ENCODE measurements at regions not wholly inside any gene's neighbourhood (a gene's known extent, or its start where the extent isn't known, plus 50 kb on each side); places are given as distances from the start of the nearest gene placed in this dataset.
"Not testable (repeated sequence)": the region's sequence is repeated elsewhere in the genome, so short reads cannot be mapped to it uniquely, and the experiment has no call there.

GRCh38 chr11:116680349-116681125, 92.2 kb downstream of the BUD13 start:
- Histone ChIP-seq H3K27ac (ENCODE audit: low read length) (no peak overlapping the region), H3K27me3 (ENCODE audit: control insufficient read depth, insufficient read depth, low read length) (peaks cover 15% of the 10 kb centered on the region; the same call in 1 of the 2 replicates), H3K36me3 (ENCODE audit: control insufficient read depth, insufficient read depth, low read length) (no peaks in the 10 kb centered on the region), H3K9me3 (ENCODE audit: control insufficient read depth, insufficient read depth, low read depth, low read length) (no peaks in the 10 kb centered on the region), H3K4me1 (ENCODE audit: control insufficient read depth, insufficient read depth, low read length) (no peaks in the 10 kb centered on the region), H3K4me3 (ENCODE audit: low read depth in 2 of 2, low read length in 2 of 2) (no peak overlapping the region)
- intact Hi-C loops (cut with micrococcal nuclease; ENCODE audit: unreplicated experiment) (no loop called here), in situ Hi-C loops (cut with HindIII; ENCODE audit: low pct_unique_long_range_greater_than_20kb, low sequenced_read_pairs) (no loop called here)
- ChIA-PET POLR2A (no interaction called here), CTCF (no interaction called here)
- DNase-seq (ENCODE audit: low read depth, low spot score) (no peak), ATAC-seq (no peak)
- BruUV-seq (replicated peaks) = no TSS peak
- TF ChIP-seq REST (IDR thresholded peaks at IDR 0.05; ENCODE audit: insufficient read depth in 1 of 2, low read depth in 2 of 2, low read length in 1 of 2) (no peak), TCF7L2 (IDR thresholded peaks at IDR 0.05; ENCODE audit: low read depth, low read length) (no peak), SIN3A (IDR thresholded peaks at IDR 0.05; ENCODE audit: borderline replicate concordance, insufficient read depth, low read depth, low read length) (no peak), POLR2AphosphoS5 (IDR thresholded peaks at IDR 0.05; ENCODE audit: low read depth, low read length) (no peak), CTCF (IDR thresholded peaks at IDR 0.05) (no peak)

GRCh38 chr11:116678887-116679286, 93.9 kb downstream of the BUD13 start:
- no peaks in the 10 kb centered on the region for H3K4me1 ChIP-seq (ENCODE audit: control insufficient read depth, insufficient read depth, low read length)
- no peaks in the 10 kb centered on the region for H3K9me3 ChIP-seq (ENCODE audit: control insufficient read depth, insufficient read depth, low read depth, low read length)
- ATAC-seq = no peak
- intact Hi-C loops (cut with micrococcal nuclease; ENCODE audit: unreplicated experiment) (no loop called here), in situ Hi-C loops (cut with HindIII; ENCODE audit: low pct_unique_long_range_greater_than_20kb, low sequenced_read_pairs) (no loop called here)
- POLR2A ChIA-PET = no interaction called here
- H3K27me3 ChIP-seq (ENCODE audit: control insufficient read depth, insufficient read depth, low read length) = peaks cover 10% of the 10 kb centered on the region; the same call in 1 of the 2 replicates
- no TSS peak for BruUV-seq (replicated peaks)
- H3K36me3 ChIP-seq (ENCODE audit: control insufficient read depth, insufficient read depth, low read length) = no peaks in the 10 kb centered on the region
- H3K27ac ChIP-seq (ENCODE audit: low read length) = no peak overlapping the region
- no peak for DNase-seq (ENCODE audit: low read depth, low spot score)
- H3K4me3 ChIP-seq (ENCODE audit: low read depth in 2 of 2, low read length in 2 of 2) = no peak overlapping the region
- TF ChIP-seq SIN3A (IDR thresholded peaks at IDR 0.05; ENCODE audit: borderline replicate concordance, insufficient read depth, low read depth, low read length) (no peak), TCF7L2 (IDR thresholded peaks at IDR 0.05; ENCODE audit: low read depth, low read length) (no peak), POLR2AphosphoS5 (IDR thresholded peaks at IDR 0.05; ENCODE audit: low read depth, low read length) (no peak), CTCF (IDR thresholded peaks at IDR 0.05) (no peak), REST (IDR thresholded peaks at IDR 0.05; ENCODE audit: insufficient read depth in 1 of 2, low read depth in 2 of 2, low read length in 1 of 2) (no peak)
- CTCF ChIA-PET = no interaction called here

- POLR2A ChIA-PET; CTCF ChIA-PET; H3K27ac ChIP-seq (ENCODE audit: low read length): not testable (repeated sequence)
Measured at GRCh38 chr11:116667318-116667717, 105.5 kb downstream of the BUD13 start.

More at GRCh38 chr11:116667318-116667717, 105.5 kb downstream of the BUD13 start:
- DNase-seq (ENCODE audit: low read depth, low spot score); H3K36me3 ChIP-seq (ENCODE audit: control insufficient read depth, insufficient read depth, low read length); H3K9me3 ChIP-seq (ENCODE audit: control insufficient read depth, insufficient read depth, low read depth, low read length); in situ Hi-C loops (cut with HindIII; ENCODE audit: low pct_unique_long_range_greater_than_20kb, low sequenced_read_pairs); H3K4me1 ChIP-seq (ENCODE audit: control insufficient read depth, insufficient read depth, low read length); BruUV-seq (replicated peaks); ATAC-seq; intact Hi-C loops (cut with micrococcal nuclease; ENCODE audit: unreplicated experiment); H3K4me3 ChIP-seq (ENCODE audit: low read depth in 2 of 2, low read length in 2 of 2): not testable (repeated sequence)
- H3K27me3 ChIP-seq (ENCODE audit: control insufficient read depth, insufficient read depth, low read length) = peaks cover 21% of the 10 kb centered on the region
